ENCODE measurements at regions not wholly inside any gene's neighbourhood (a gene's known extent, or its start where the extent isn't known, plus 50 kb on each side); places are given as distances from the start of the nearest gene placed in this dataset.

DNA sequence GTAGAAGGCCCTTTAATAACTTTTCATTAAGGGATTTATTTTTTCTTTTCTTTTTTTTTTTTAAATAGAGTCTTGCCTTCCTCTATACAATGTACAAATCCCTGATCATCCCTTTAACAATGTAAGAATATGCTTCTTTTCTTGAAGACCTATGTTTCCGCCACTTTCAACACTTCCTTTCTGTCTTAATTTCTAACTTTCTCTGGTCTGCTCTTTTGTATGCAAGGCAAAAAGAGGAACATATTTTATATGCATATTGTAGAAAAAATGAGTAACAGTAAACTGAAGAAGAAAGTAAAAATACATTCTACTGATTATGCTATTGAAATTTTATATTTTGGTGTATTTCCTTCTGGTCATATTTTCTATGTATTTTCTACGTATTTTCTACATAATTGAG lies 484.7 kb downstream of the TFAP2B start (continued):
- TF ChIP-seq, protein P1, sequence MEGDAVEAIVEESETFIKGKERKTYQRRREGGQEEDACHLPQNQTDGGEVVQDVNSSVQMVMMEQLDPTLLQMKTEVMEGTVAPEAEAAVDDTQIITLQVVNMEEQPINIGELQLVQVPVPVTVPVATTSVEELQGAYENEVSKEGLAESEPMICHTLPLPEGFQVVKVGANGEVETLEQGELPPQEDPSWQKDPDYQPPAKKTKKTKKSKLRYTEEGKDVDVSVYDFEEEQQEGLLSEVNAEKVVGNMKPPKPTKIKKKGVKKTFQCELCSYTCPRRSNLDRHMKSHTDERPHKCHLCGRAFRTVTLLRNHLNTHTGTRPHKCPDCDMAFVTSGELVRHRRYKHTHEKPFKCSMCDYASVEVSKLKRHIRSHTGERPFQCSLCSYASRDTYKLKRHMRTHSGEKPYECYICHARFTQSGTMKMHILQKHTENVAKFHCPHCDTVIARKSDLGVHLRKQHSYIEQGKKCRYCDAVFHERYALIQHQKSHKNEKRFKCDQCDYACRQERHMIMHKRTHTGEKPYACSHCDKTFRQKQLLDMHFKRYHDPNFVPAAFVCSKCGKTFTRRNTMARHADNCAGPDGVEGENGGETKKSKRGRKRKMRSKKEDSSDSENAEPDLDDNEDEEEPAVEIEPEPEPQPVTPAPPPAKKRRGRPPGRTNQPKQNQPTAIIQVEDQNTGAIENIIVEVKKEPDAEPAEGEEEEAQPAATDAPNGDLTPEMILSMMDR (conservative IDR thresholded peaks at IDR 0.05; ENCODE audit: low read depth in 2 of 2): no peak
- TF ChIP-seq, protein P2, sequence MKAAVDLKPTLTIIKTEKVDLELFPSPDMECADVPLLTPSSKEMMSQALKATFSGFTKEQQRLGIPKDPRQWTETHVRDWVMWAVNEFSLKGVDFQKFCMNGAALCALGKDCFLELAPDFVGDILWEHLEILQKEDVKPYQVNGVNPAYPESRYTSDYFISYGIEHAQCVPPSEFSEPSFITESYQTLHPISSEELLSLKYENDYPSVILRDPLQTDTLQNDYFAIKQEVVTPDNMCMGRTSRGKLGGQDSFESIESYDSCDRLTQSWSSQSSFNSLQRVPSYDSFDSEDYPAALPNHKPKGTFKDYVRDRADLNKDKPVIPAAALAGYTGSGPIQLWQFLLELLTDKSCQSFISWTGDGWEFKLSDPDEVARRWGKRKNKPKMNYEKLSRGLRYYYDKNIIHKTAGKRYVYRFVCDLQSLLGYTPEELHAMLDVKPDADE (IDR thresholded peaks at IDR 0.05): no peak
- TF ChIP-seq EZH2 (IDR thresholded peaks at IDR 0.05; ENCODE audit: low read depth, unreplicated experiment): no peak
- no peak for TF ChIP-seq POLR2AphosphoS5 (IDR thresholded peaks at IDR 0.05; ENCODE audit: low read depth)
- TF ChIP-seq ZNF114 (CRISPR knock-in tag; IDR thresholded peaks at IDR 0.05): no peak
- TF ChIP-seq EZH2phosphoT487 (IDR thresholded peaks at IDR 0.05; ENCODE audit: unreplicated experiment): no peak
- TF ChIP-seq, protein P3, sequence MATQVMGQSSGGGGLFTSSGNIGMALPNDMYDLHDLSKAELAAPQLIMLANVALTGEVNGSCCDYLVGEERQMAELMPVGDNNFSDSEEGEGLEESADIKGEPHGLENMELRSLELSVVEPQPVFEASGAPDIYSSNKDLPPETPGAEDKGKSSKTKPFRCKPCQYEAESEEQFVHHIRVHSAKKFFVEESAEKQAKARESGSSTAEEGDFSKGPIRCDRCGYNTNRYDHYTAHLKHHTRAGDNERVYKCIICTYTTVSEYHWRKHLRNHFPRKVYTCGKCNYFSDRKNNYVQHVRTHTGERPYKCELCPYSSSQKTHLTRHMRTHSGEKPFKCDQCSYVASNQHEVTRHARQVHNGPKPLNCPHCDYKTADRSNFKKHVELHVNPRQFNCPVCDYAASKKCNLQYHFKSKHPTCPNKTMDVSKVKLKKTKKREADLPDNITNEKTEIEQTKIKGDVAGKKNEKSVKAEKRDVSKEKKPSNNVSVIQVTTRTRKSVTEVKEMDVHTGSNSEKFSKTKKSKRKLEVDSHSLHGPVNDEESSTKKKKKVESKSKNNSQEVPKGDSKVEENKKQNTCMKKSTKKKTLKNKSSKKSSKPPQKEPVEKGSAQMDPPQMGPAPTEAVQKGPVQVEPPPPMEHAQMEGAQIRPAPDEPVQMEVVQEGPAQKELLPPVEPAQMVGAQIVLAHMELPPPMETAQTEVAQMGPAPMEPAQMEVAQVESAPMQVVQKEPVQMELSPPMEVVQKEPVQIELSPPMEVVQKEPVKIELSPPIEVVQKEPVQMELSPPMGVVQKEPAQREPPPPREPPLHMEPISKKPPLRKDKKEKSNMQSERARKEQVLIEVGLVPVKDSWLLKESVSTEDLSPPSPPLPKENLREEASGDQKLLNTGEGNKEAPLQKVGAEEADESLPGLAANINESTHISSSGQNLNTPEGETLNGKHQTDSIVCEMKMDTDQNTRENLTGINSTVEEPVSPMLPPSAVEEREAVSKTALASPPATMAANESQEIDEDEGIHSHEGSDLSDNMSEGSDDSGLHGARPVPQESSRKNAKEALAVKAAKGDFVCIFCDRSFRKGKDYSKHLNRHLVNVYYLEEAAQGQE (IDR thresholded peaks at IDR 0.05; ENCODE audit: unreplicated experiment): no peak
- TF ChIP-seq CREB1 (CRISPR knock-in tag; IDR thresholded peaks at IDR 0.05; ENCODE audit: low read depth): no peak

DNA sequence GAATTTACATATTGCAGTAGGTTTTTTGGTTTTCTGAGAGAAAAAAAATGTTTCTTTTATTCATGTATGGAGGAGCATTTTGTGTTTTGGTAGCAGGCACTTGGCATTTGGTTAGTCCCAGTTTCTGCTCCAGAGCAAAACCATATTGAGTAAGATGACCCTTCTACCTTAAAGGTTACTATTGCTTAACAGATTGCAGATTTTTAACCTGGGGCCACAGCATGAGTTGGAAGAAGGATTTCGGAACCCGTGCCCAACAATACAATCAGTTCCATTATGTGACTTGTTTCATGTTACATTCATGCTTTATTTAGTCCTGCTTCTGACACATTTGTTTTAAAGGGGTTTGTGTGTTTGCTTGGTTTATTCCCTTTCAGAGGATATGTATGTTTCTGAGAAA lies 496.3 kb downstream of the TFAP2B start:
- peaks cover 14% of the 10 kb centered on the region; the same call in 2 of the 3 replicates for H3K4me1 Mint-ChIP-seq
- no peaks in the 10 kb centered on the region for H3K27me3 ChIP-seq (ENCODE audit: insufficient read depth)
- no peak overlapping the region for H3K27ac Mint-ChIP-seq
- peaks cover 2% of the 10 kb centered on the region for H3K27me3 Mint-ChIP-seq (ENCODE audit: insufficient read depth, low read depth, poor library complexity)
- ATAC-seq (no peak), DNase-seq (ENCODE audit: low spot score) (no peak)
- no peak overlapping the region for H3K4me3 Mint-ChIP-seq
- no peak overlapping the region for H3K27ac ChIP-seq (ENCODE audit: low read depth)
- no peaks in the 10 kb centered on the region for H3K36me3 ChIP-seq (ENCODE audit: insufficient read depth)
- no peak overlapping the region for H3K4me3 ChIP-seq
- no peak overlapping the region for H2AFZ ChIP-seq
- no peaks in the 10 kb centered on the region for H3K79me2 ChIP-seq (replicated peaks; ENCODE audit: insufficient read depth)
- H3K4me2 ChIP-seq: no peak overlapping the region
- no peaks in the 10 kb centered on the region for H3K36me3 Mint-ChIP-seq (ENCODE audit: low read depth)
- peaks cover 13% of the 10 kb centered on the region for H3K4me1 ChIP-seq (ENCODE audit: insufficient read depth)
- no peaks in the 10 kb centered on the region for H3K9me3 Mint-ChIP-seq
- no peaks in the 10 kb centered on the region for H3K9me2 ChIP-seq (ENCODE audit: insufficient read depth)
- H3F3A ChIP-seq (replicated peaks; ENCODE audit: low read depth): no peaks in the 10 kb centered on the region
- no peaks in the 10 kb centered on the region for H4K20me1 ChIP-seq (replicated peaks; ENCODE audit: insufficient read depth)
- TF ChIP-seq, protein P1 (conservative IDR thresholded peaks at IDR 0.05; ENCODE audit: low read depth in 2 of 2): no peak
- TF ChIP-seq EZH2phosphoT487 (IDR thresholded peaks at IDR 0.05; ENCODE audit: unreplicated experiment) (no peak), CREB1 (CRISPR knock-in tag; IDR thresholded peaks at IDR 0.05; ENCODE audit: low read depth) (no peak), POLR2AphosphoS5 (IDR thresholded peaks at IDR 0.05; ENCODE audit: low read depth) (no peak), EZH2 (IDR thresholded peaks at IDR 0.05; ENCODE audit: low read depth, unreplicated experiment) (no peak)
- TF ChIP-seq, protein P3 (IDR thresholded peaks at IDR 0.05; ENCODE audit: unreplicated experiment): no peak
- TF ChIP-seq, protein P2 (IDR thresholded peaks at IDR 0.05): no peak
